ENCODE measurements at regions not wholly inside any gene's neighbourhood (a gene's known extent, or its start where the extent isn't known, plus 50 kb on each side); places are given as distances from the start of the nearest gene placed in this dataset.
"Not testable (repeated sequence)": the region's sequence is repeated elsewhere in the genome, so short reads cannot be mapped to it uniquely, and the experiment has no call there.

- ATAC-seq (no peak), DNase-seq (no peak)
- intact Hi-C loops (cut with DNase I, micrococcal nuclease) = no loop called here
These were observed 55.6 kb downstream of the SOWAHC start for GRCh38 chr2:109669731-109670130.

- intact Hi-C loops (cut with DNase I, micrococcal nuclease) = no loop called here
- no peak for DNase-seq
- no peak for ATAC-seq
These were observed 56.6 kb downstream of the SOWAHC start for GRCh38 chr2:109670556-109671411.

- DNase-seq (peak; percentile 78 to 86), ATAC-seq (peak; percentile 74)
- intact Hi-C loops (cut with DNase I, micrococcal nuclease) = no loop called here
These were observed 60.9 kb downstream of the SOWAHC start for GRCh38 chr2:109674894-109675534.

- ATAC-seq = peak; percentile 88
- intact Hi-C loops (cut with DNase I, micrococcal nuclease) = no loop called here
- peak; percentile 87 to 94 for DNase-seq
These were observed 61.6 kb downstream of the SOWAHC start for GRCh38 chr2:109675666-109676345.

GRCh38 chr2:109676346-109676902 lies 62.3 kb downstream of the SOWAHC start:
- intact Hi-C loops (cut with DNase I, micrococcal nuclease) = no loop called here
- DNase-seq (no peak), ATAC-seq (peak; percentile 6)

- DNase-seq; ATAC-seq; intact Hi-C loops (cut with DNase I, micrococcal nuclease): not testable (repeated sequence)
These were observed 63.1 kb downstream of the SOWAHC start for GRCh38 chr2:109677121-109677731.

GRCh38 chr2:109677835-109678580 lies 63.8 kb downstream of the SOWAHC start:
- ATAC-seq (no peak), DNase-seq (no peak)
- intact Hi-C loops (cut with DNase I, micrococcal nuclease) = no loop called here

GRCh38 chr2:109678724-109679201 lies 64.6 kb downstream of the SOWAHC start:
- intact Hi-C loops (cut with DNase I, micrococcal nuclease) = not testable (repeated sequence)
- DNase-seq = peak in 1 of 2 donors; percentile 56
- ATAC-seq = peak; percentile 46

- intact Hi-C loops (cut with DNase I, micrococcal nuclease) = no loop called here
- DNase-seq (no peak), ATAC-seq (no peak)
These were observed 65.1 kb downstream of the SOWAHC start for GRCh38 chr2:109679225-109679624.

GRCh38 chr2:109679626-109680025 lies 65.5 kb downstream of the SOWAHC start:
- intact Hi-C loops (cut with DNase I, micrococcal nuclease) = no loop called here
- ATAC-seq (no peak), DNase-seq (no peak)

GRCh38 chr2:109680523-109681297 lies 66.5 kb downstream of the SOWAHC start:
- intact Hi-C loops (cut with DNase I, micrococcal nuclease) = no loop called here
- ATAC-seq = no peak
- no peak for DNase-seq

GRCh38 chr2:109681633-109682380 lies 67.6 kb downstream of the SOWAHC start:
- DNase-seq (peak in 1 of 2 donors; percentile 24), ATAC-seq (no peak)
- intact Hi-C loops (cut with DNase I, micrococcal nuclease) = no loop called here

- no peak for ATAC-seq
- intact Hi-C loops (cut with DNase I, micrococcal nuclease) = no loop called here
- DNase-seq = no peak
These were observed 69.3 kb downstream of the SOWAHC start for GRCh38 chr2:109683452-109683851.

GRCh38 chr2:109685453-109685852 lies 71.3 kb downstream of the SOWAHC start:
- peak; percentile 21 for ATAC-seq
- DNase-seq = peak in 1 of 2 donors; percentile 21
- intact Hi-C loops (cut with DNase I, micrococcal nuclease) = no loop called here

- intact Hi-C loops (cut with DNase I, micrococcal nuclease) = no loop called here
These were observed 72.8 kb downstream of the SOWAHC start for GRCh38 chr2:109686921-109687320.

GRCh38 chr2:109689182-109689930 lies 75.2 kb downstream of the SOWAHC start:
- no peak for ATAC-seq
- intact Hi-C loops (cut with DNase I, micrococcal nuclease) = no loop called here
- peak in 1 of 2 donors; percentile 22 for DNase-seq

More at GRCh38 chr2:109686921-109687320, 72.8 kb downstream of the SOWAHC start:
- ATAC-seq = no peak
- DNase-seq = no peak

All from left colon (tissue), 2 donors.